Smooth muscle cell (in vitro differentiated cells): ENCODE measurements at regions not wholly inside any gene's neighbourhood (a gene's known extent, or its start where the extent isn't known, plus 50 kb on each side); places are given as distances from the start of the nearest gene placed in this dataset.

ENCODE experiments used
- DNase-seq: peaks from one replicate; lab custom pipeline; 2025; ENCODE audit not compliant: unreplicated experiment; lab: John Stamatoyannopoulos, UW
- H2AFZ ChIP-seq: fragments of 200-600 bp; sonication (generic); 2 replicates; pipeline ENCODE4 v1.6.0; 2016; ENCODE audit warnings: antibody characterized with exemption, low read depth, mild to moderate bottlenecking
- H3F3A ChIP-seq: fragments of 200-600 bp; sonication (generic); 2 replicates; pipeline ENCODE4 v1.6.0; 2017; ENCODE audit warnings: antibody characterized with exemption, low read depth
- H3K27ac ChIP-seq: fragments of 200-600 bp; sonication (generic); 2 replicates; pipeline ENCODE4 v1.5.1; 2016; ENCODE audit warnings: low read depth, mild to moderate bottlenecking
- H3K27me3 ChIP-seq: fragments of 200-600 bp; sonication (generic); 2 replicates; pipeline ENCODE4 v1.6.1; 2016; ENCODE audit warnings: low read depth, mild to moderate bottlenecking
- H3K36me3 ChIP-seq: fragments of 200-600 bp; sonication (generic); 2 replicates; pipeline ENCODE4 v1.5.1; 2016; ENCODE audit warnings: low read depth
- H3K4me1 ChIP-seq: fragments of 200-600 bp; sonication (generic); 2 replicates; pipeline ENCODE4 v1.5.1; 2016; ENCODE audit warnings: low read depth
- H3K4me2 ChIP-seq: fragments of 200-600 bp; sonication (generic); 2 replicates; pipeline ENCODE4 v1.6.0; 2016; ENCODE audit warnings: mild to moderate bottlenecking
- H3K4me3 ChIP-seq: fragments of 200-600 bp; sonication (generic); 2 replicates; pipeline ENCODE4 v1.5.1; 2016; ENCODE audit warnings: mild to moderate bottlenecking
- H3K79me2 ChIP-seq: fragments of 200-600 bp; sonication (generic); 2 replicates; pipeline ENCODE4 v1.6.0; 2016; ENCODE audit warnings: low read depth, mild to moderate bottlenecking
- H3K9ac ChIP-seq: fragments of 200-600 bp; sonication (generic); 2 replicates; pipeline ENCODE4 v1.6.0; 2016; ENCODE audit warnings: low read depth
- H3K9me3 ChIP-seq: fragments of 200-600 bp; sonication (generic); replicated peaks from 2 replicates; pipeline ENCODE4 v1.5.1; 2016; ENCODE audit warnings: low read depth
- H4K20me1 ChIP-seq: fragments of 200-600 bp; sonication (generic); 2 replicates; pipeline ENCODE4 v1.6.0; 2016; ENCODE audit warnings: low read depth
- CTCF ChIP-seq: fragments of 200-600 bp; sonication (generic); IDR thresholded peaks from 2 replicates; pipeline ENCODE4 v1.5.1; 2017; ENCODE audit warnings: borderline replicate concordance, mild to moderate bottlenecking, antibody characterized with exemption; ENCODE audit not compliant: insufficient read depth, poor library complexity, severe bottlenecking
- WGBS: methylation state at CpG from one replicate; pipeline ENCODE4 v1.1.7; 2016; ENCODE audit warnings: low lambda C conversion rate; 5-methylcytosine and 5-hydroxymethylcytosine counted together

- Histone ChIP-seq H3K9me3 (no peaks in the 10 kb centered on the region), H3K79me2 (no peaks in the 10 kb centered on the region), H2AFZ (no peak overlapping the region), H3K36me3 (no peaks in the 10 kb centered on the region), H3K9ac (no peak overlapping the region), H4K20me1 (no peaks in the 10 kb centered on the region), H3K27me3 (no peaks in the 10 kb centered on the region), H3K4me1 (no peaks in the 10 kb centered on the region), H3F3A (no peaks in the 10 kb centered on the region), H3K4me3 (no peak overlapping the region), H3K4me2 (no peak overlapping the region), H3K27ac (no peak overlapping the region)
- no peak for TF ChIP-seq CTCF
- 98% methylated on average over 2 of the region's 2 CpGs for WGBS
- no peak for DNase-seq
Measured at GRCh38 chr1:82472489-82473131, 671.9 kb downstream of the ADGRL2 start.

GRCh38 chr1:82466891-82467290 is 666.2 kb downstream of the ADGRL2 start:
- H3K36me3 ChIP-seq: no peaks in the 10 kb centered on the region
- no peaks in the 10 kb centered on the region for H3K27me3 ChIP-seq
- no peaks in the 10 kb centered on the region for H3F3A ChIP-seq
- no peaks in the 10 kb centered on the region for H4K20me1 ChIP-seq
- DNase-seq: no peak
- no peak for TF ChIP-seq CTCF
- H3K27ac ChIP-seq: no peak overlapping the region
- no peak overlapping the region for H3K4me3 ChIP-seq
- peaks cover 10% of the 10 kb centered on the region for H3K4me1 ChIP-seq
- no peak overlapping the region for H3K9ac ChIP-seq
- H3K79me2 ChIP-seq: no peaks in the 10 kb centered on the region
- H3K4me2 ChIP-seq: no peak overlapping the region
- H2AFZ ChIP-seq: no peak overlapping the region
- H3K9me3 ChIP-seq: no peaks in the 10 kb centered on the region
- WGBS: 100% methylated on average over 1 of the region's 1 CpG

GRCh38 chr1:82466416-82466815 is 665.7 kb downstream of the ADGRL2 start:
- no peak overlapping the region for H2AFZ ChIP-seq
- DNase-seq: no peak
- no peaks in the 10 kb centered on the region for H3F3A ChIP-seq
- no peaks in the 10 kb centered on the region for H3K9me3 ChIP-seq
- H3K27me3 ChIP-seq: no peaks in the 10 kb centered on the region
- H3K36me3 ChIP-seq: no peaks in the 10 kb centered on the region
- no peak overlapping the region for H3K4me3 ChIP-seq
- H3K9ac ChIP-seq: no peak overlapping the region
- no peak for TF ChIP-seq CTCF
- H3K79me2 ChIP-seq: no peaks in the 10 kb centered on the region
- H3K27ac ChIP-seq: no peak overlapping the region
- H3K4me2 ChIP-seq: no peak overlapping the region
- H3K4me1 ChIP-seq: peaks cover 10% of the 10 kb centered on the region
- no peaks in the 10 kb centered on the region for H4K20me1 ChIP-seq

GRCh38 chr1:82465024-82465423 is 664.3 kb downstream of the ADGRL2 start:
- Histone ChIP-seq H2AFZ (peak overlapping the region; percentile 12), H3K9ac (no peak overlapping the region), H3K4me2 (peak overlapping the region; percentile 7), H3F3A (no peaks in the 10 kb centered on the region), H3K9me3 (no peaks in the 10 kb centered on the region), H3K79me2 (no peaks in the 10 kb centered on the region), H3K36me3 (no peaks in the 10 kb centered on the region), H3K4me1 (peaks cover 10% of the 10 kb centered on the region), H3K4me3 (no peak overlapping the region), H4K20me1 (no peaks in the 10 kb centered on the region), H3K27me3 (no peaks in the 10 kb centered on the region), H3K27ac (no peak overlapping the region)
- 75% methylated on average over 3 of the region's 3 CpGs for WGBS
- TF ChIP-seq CTCF: no peak
- DNase-seq: no peak
